HEK293 (cell line): ENCODE measurements at regions not wholly inside any gene's neighbourhood (a gene's known extent, or its start where the extent isn't known, plus 50 kb on each side); places are given as distances from the start of the nearest gene placed in this dataset.

Experiments used
- CTCF ChIA-PET: fragments of 350-600 bp; formaldehyde crosslinking; extraction: SDS; loops from one replicate; lab custom pipeline; 2021; ENCODE audit warnings: antibody characterized with exemption; lab: Yijun Ruan, JAX
- POLR2A ChIA-PET: fragments of 300-600 bp; formaldehyde crosslinking; extraction: SDS; loops from one replicate; lab custom pipeline; 2020; ENCODE audit warnings: antibody characterized with exemption, inconsistent platforms; lab: Yijun Ruan, JAX
- H3K27ac ChIP-seq: fragments of 200-500 bp; sonication (Bioruptor generic); 2 replicates; pipeline ENCODE4 v1.5.1; 2014; ENCODE audit warnings: low read depth, low read length, control low read depth, inconsistent platforms; ENCODE audit errors: extremely low read depth
- H3K36me3 ChIP-seq, 2 experiments: fragments of 200-500 bp in 1 of 2; sonication (Bioruptor generic) in 1 of 2; 1 replicate in 1 of 2; 2 replicates in 1 of 2; pipeline ENCODE4 v1.5.1; 2014 to 2017; ENCODE audit warnings: inconsistent platforms in 2 of 2, low read length in 2 of 2; ENCODE audit not compliant: control insufficient read depth in 2 of 2, insufficient read depth in 1 of 2
- H3K4me1 ChIP-seq: fragments of 200-500 bp; sonication (Bioruptor generic); 2 replicates; pipeline ENCODE4 v1.5.1; 2014; ENCODE audit warnings: mild to moderate bottlenecking, low read length, inconsistent platforms; ENCODE audit not compliant: control insufficient read depth, insufficient read depth
- H3K4me3 ChIP-seq: 2 replicates; pipeline ENCODE4 v1.5.1; 2011; ENCODE audit warnings: low read depth, mild to moderate bottlenecking, control low read depth, low read length, moderate library complexity
- H3K9me3 ChIP-seq: fragments of 200-500 bp; sonication (Bioruptor generic); 2 replicates; pipeline ENCODE4 v1.5.1; 2014; ENCODE audit warnings: low read depth, low read length, inconsistent platforms; ENCODE audit not compliant: control insufficient read depth, insufficient read depth
- BCL6B ChIP-seq: fragments of 450-650 bp; formaldehyde crosslinking; IDR thresholded peaks from 2 replicates; pipeline ENCODE4 v1.5.1; 2017; ENCODE audit warnings: missing biosample characterization, missing genetic modification characterization
- GLI2 ChIP-seq: fragments of 450-650 bp; formaldehyde crosslinking; IDR thresholded peaks from 2 replicates; pipeline ENCODE4; 2017; ENCODE audit warnings: missing biosample characterization, missing genetic modification characterization, low read depth, borderline replicate concordance
- HIC1 ChIP-seq: fragments of 450-650 bp; formaldehyde crosslinking; IDR thresholded peaks from 2 replicates; pipeline ENCODE4 v1.5.1; 2016; ENCODE audit warnings: missing biosample characterization, missing genetic modification characterization
- IKZF3 ChIP-seq: fragments of 450-650 bp; IDR thresholded peaks from 2 replicates; pipeline ENCODE4 v1.5.0; 2018; ENCODE audit warnings: missing biosample characterization, mild to moderate bottlenecking, missing genetic modification characterization, moderate library complexity
- KLF7 ChIP-seq: fragments of 450-650 bp; formaldehyde crosslinking; IDR thresholded peaks from 2 replicates; pipeline ENCODE4 v1.5.1; 2016; ENCODE audit warnings: missing biosample characterization, missing genetic modification characterization, borderline replicate concordance
- PATZ1 ChIP-seq: fragments of 450-650 bp; formaldehyde crosslinking; IDR thresholded peaks from 2 replicates; pipeline ENCODE4 v1.5.1; 2016; ENCODE audit warnings: missing biosample characterization, missing genetic modification characterization
- PRDM10 ChIP-seq: fragments of 450-650 bp; formaldehyde crosslinking; IDR thresholded peaks from 2 replicates; pipeline ENCODE4 v1.5.1; 2016; ENCODE audit warnings: missing biosample characterization, missing genetic modification characterization
- RBAK ChIP-seq: fragments of 450-650 bp; formaldehyde crosslinking; IDR thresholded peaks from 2 replicates; pipeline ENCODE4 v1.5.1; 2016; ENCODE audit warnings: missing biosample characterization, missing genetic modification characterization
- SP3 ChIP-seq: fragments of 450-650 bp; formaldehyde crosslinking; IDR thresholded peaks from 2 replicates; pipeline ENCODE4 v1.5.1; 2016; ENCODE audit warnings: missing biosample characterization, missing genetic modification characterization
- WT1 ChIP-seq: fragments of 450-650 bp; formaldehyde crosslinking; IDR thresholded peaks from 2 replicates; pipeline ENCODE4 v1.5.1; 2016; ENCODE audit warnings: missing biosample characterization, missing genetic modification characterization
- ZBTB21 ChIP-seq: fragments of 450-650 bp; formaldehyde crosslinking; IDR thresholded peaks from 2 replicates; pipeline ENCODE4 v1.5.1; 2017; ENCODE audit warnings: missing biosample characterization, missing genetic modification characterization
- ZFHX2 ChIP-seq: fragments of 450-650 bp; formaldehyde crosslinking; conservative IDR thresholded peaks from 2 replicates; pipeline ENCODE4 v1.5.1; 2016; ENCODE audit warnings: missing biosample characterization, missing genetic modification characterization
- ZNF146 ChIP-seq: fragments of 450-650 bp; formaldehyde crosslinking; IDR thresholded peaks from 2 replicates; pipeline ENCODE4 v1.5.1; 2016; ENCODE audit warnings: missing biosample characterization, missing genetic modification characterization
- ZNF16 ChIP-seq: fragments of 450-650 bp; formaldehyde crosslinking; IDR thresholded peaks from 2 replicates; pipeline ENCODE4 v1.5.1; 2016; ENCODE audit warnings: low read depth, missing biosample characterization, missing genetic modification characterization
- ZNF169 ChIP-seq: fragments of 450-650 bp; formaldehyde crosslinking; IDR thresholded peaks from 2 replicates; pipeline ENCODE4 v1.5.1; 2016; ENCODE audit warnings: missing biosample characterization, missing genetic modification characterization
- ZNF202 ChIP-seq: fragments of 450-650 bp; formaldehyde crosslinking; IDR thresholded peaks from 2 replicates; pipeline ENCODE4 v1.5.1; 2016; ENCODE audit warnings: missing biosample characterization, missing genetic modification characterization, borderline replicate concordance
- ZNF335 ChIP-seq: fragments of 450-650 bp; formaldehyde crosslinking; conservative IDR thresholded peaks from 2 replicates; pipeline ENCODE4 v1.5.1; 2016; ENCODE audit warnings: missing biosample characterization, missing genetic modification characterization
- ZNF404 ChIP-seq: fragments of 450-650 bp; formaldehyde crosslinking; IDR thresholded peaks from 2 replicates; pipeline ENCODE4 v1.5.1; 2017; ENCODE audit warnings: missing biosample characterization, missing genetic modification characterization
- ZNF561 ChIP-seq: fragments of 450-650 bp; IDR thresholded peaks from 2 replicates; pipeline ENCODE4 v1.5.1; 2018; ENCODE audit warnings: missing biosample characterization, missing genetic modification characterization, borderline replicate concordance
- ZNF580 ChIP-seq: fragments of 450-650 bp; formaldehyde crosslinking; IDR thresholded peaks from 2 replicates; pipeline ENCODE4 v1.5.1; 2016; ENCODE audit warnings: missing biosample characterization, missing genetic modification characterization
- ZNF596 ChIP-seq: fragments of 450-650 bp; IDR thresholded peaks from 2 replicates; pipeline ENCODE4 v1.5.0; 2018; ENCODE audit warnings: missing biosample characterization, mild to moderate bottlenecking, missing genetic modification characterization, moderate library complexity
- ZNF610 ChIP-seq: fragments of 450-650 bp; formaldehyde crosslinking; IDR thresholded peaks from 2 replicates; pipeline ENCODE4 v1.5.1; 2016; ENCODE audit warnings: missing biosample characterization, missing genetic modification characterization, borderline replicate concordance
- ZNF701 ChIP-seq: fragments of 450-650 bp; formaldehyde crosslinking; IDR thresholded peaks from 2 replicates; pipeline ENCODE4 v1.5.1; 2016; ENCODE audit warnings: missing biosample characterization, missing genetic modification characterization
- ZNF747 ChIP-seq: fragments of 450-650 bp; formaldehyde crosslinking; IDR thresholded peaks from 2 replicates; pipeline ENCODE4 v1.5.1; 2016; ENCODE audit warnings: missing biosample characterization, missing genetic modification characterization
- ZNF830 ChIP-seq: fragments of 450-650 bp; IDR thresholded peaks from 2 replicates; pipeline ENCODE4 v1.5.0; 2018; ENCODE audit warnings: missing biosample characterization, missing genetic modification characterization, low read depth, mild to moderate bottlenecking, moderate library complexity

GRCh38 chr15:25180606-25181292 lies 226.0 kb downstream of the SNRPN start:
- Histone ChIP-seq H3K4me3 (no peak overlapping the region), H3K27ac (no peak overlapping the region), H3K36me3 (no peaks in the 10 kb centered on the region)
- POLR2A ChIA-PET: no interaction called here
- TF ChIP-seq ZNF596 (no peak), ZNF580 (tag by site-specific recombination) (no peak), ZNF16 (tag by site-specific recombination) (no peak), ZNF146 (tag by site-specific recombination) (no peak), SP3 (no peak), ZBTB21 (tag by site-specific recombination) (no peak), ZFHX2 (no peak)
- TF ChIP-seq, all 188 proteins: peak for 0
- CTCF ChIA-PET: no interaction called here
- Histone ChIP-seq H3K9me3 (no peaks in the 10 kb centered on the region), H3K4me1 (no peaks in the 10 kb centered on the region)

GRCh38 chr15:25181293-25182097 lies 226.7 kb downstream of the SNRPN start:
- Histone ChIP-seq H3K4me3 (no peak overlapping the region), H3K36me3 (no peaks in the 10 kb centered on the region), H3K4me1 (no peaks in the 10 kb centered on the region), H3K9me3 (no peaks in the 10 kb centered on the region), H3K27ac (no peak overlapping the region)
- ChIA-PET CTCF (no interaction called here), POLR2A (no interaction called here)
- no peak for TF ChIP-seq ZNF610 (tag by site-specific recombination)
- no peak for TF ChIP-seq ZNF169 (tag by site-specific recombination)
- TF ChIP-seq GLI2 (tag by site-specific recombination): no peak
- no peak for TF ChIP-seq KLF7
- TF ChIP-seq ZNF747 (tag by site-specific recombination): no peak
- no peak for TF ChIP-seq ZNF830 (tag by site-specific recombination)
- TF ChIP-seq PRDM10: no peak
- TF ChIP-seq IKZF3 (tag by site-specific recombination): no peak
- no peak for TF ChIP-seq HIC1
- TF ChIP-seq WT1: no peak
- TF ChIP-seq ZNF701 (tag by site-specific recombination): no peak
- no peak for TF ChIP-seq ZNF202 (tag by site-specific recombination)
- TF ChIP-seq ZNF335 (tag by site-specific recombination): no peak
- TF ChIP-seq BCL6B (tag by site-specific recombination): no peak
- TF ChIP-seq ZNF404 (tag by site-specific recombination): no peak
- no peak for TF ChIP-seq RBAK (tag by site-specific recombination)
- no peak for TF ChIP-seq PATZ1
- TF ChIP-seq ZNF561: no peak
